Central memory CD8-positive, alpha-beta T cell (primary cell): ENCODE measurements at regions not wholly inside any gene's neighbourhood (a gene's known extent, or its start where the extent isn't known, plus 50 kb on each side); places are given as distances from the start of the nearest gene placed in this dataset.
"Not testable (repeated sequence)": the region's sequence is repeated elsewhere in the genome, so short reads cannot be mapped to it uniquely, and the experiment has no call there.

Experiments
- ATAC-seq: fragments of 150-1000 bp; cut with Tn5 transposase; replicated peaks from 2 replicates; pipeline ENCODE4 v1.10.0; 2022; ENCODE audit warnings: mild to moderate bottlenecking, moderate FRiP score, moderate number of reproducible peaks; ENCODE audit not compliant: poor library complexity, severe bottlenecking; ENCODE audit errors: extremely low read depth
- DNase-seq, 2 donors: peaks; one replicate each; pipeline ENCODE4 v3.0.0; 2021; ENCODE audit warnings: low spot score in 2 of 2
- H3K27ac Mint-ChIP-seq: one replicate; pipeline ENCODE4 v1.8.0; 2022; ENCODE audit warnings: low read depth, mild to moderate bottlenecking, moderate library complexity, mixed read lengths
- H3K27me3 Mint-ChIP-seq: one replicate; pipeline ENCODE4 v1.8.0; 2022; ENCODE audit warnings: mixed read lengths
- H3K36me3 Mint-ChIP-seq: one replicate; pipeline ENCODE4 v1.8.0; 2022; ENCODE audit warnings: mild to moderate bottlenecking, moderate library complexity, mixed read lengths; ENCODE audit not compliant: insufficient read depth
- H3K4me1 Mint-ChIP-seq: one replicate; pipeline ENCODE4 v1.8.0; 2022; ENCODE audit warnings: mixed read lengths
- H3K4me3 Mint-ChIP-seq: one replicate; pipeline ENCODE4 v1.8.0; 2022; ENCODE audit warnings: mild to moderate bottlenecking, moderate library complexity, mixed read lengths
- H3K9me3 Mint-ChIP-seq: one replicate; pipeline ENCODE4 v1.8.0; 2022; ENCODE audit warnings: mixed read lengths

DNA sequence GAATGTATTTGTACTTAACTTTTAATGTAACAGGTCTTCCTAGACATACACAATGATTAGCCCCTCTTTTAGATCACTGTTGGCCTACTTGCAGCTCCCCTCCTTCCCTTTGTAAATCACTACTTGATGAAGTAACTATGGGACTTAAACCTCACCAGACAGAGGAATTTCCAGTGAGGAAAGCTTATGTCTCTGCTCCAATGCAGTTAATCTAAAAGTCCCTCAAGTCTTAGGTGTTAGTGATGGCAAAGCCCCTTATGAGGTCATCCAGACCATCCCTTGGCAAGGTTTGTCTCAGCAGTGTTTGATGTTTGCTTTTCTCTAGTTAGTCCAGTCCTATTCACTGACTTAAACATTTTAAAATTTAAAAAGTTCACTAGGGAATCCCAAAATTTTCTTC lies 877.3 kb upstream of the INTU start:
- no peaks in the 10 kb centered on the region for H3K27me3 Mint-ChIP-seq
- no peak for ATAC-seq
- no peaks in the 10 kb centered on the region for H3K36me3 Mint-ChIP-seq
- peaks cover 8% of the 10 kb centered on the region for H3K9me3 Mint-ChIP-seq
- no peak for DNase-seq
- no peak overlapping the region for H3K4me3 Mint-ChIP-seq
- H3K27ac Mint-ChIP-seq, result no peak overlapping the region
- no peaks in the 10 kb centered on the region for H3K4me1 Mint-ChIP-seq

- H3K27ac Mint-ChIP-seq, result no peak overlapping the region
- DNase-seq, result no peak
- H3K4me3 Mint-ChIP-seq, result no peak overlapping the region
- ATAC-seq, result no peak
- H3K9me3 Mint-ChIP-seq, result peaks cover 8% of the 10 kb centered on the region
- H3K36me3 Mint-ChIP-seq, result no peaks in the 10 kb centered on the region
- no peaks in the 10 kb centered on the region for H3K4me1 Mint-ChIP-seq
- H3K27me3 Mint-ChIP-seq, result no peaks in the 10 kb centered on the region
These were observed 876.5 kb upstream of the INTU start for GRCh38 chr4:126756050-126756829.

DNA sequence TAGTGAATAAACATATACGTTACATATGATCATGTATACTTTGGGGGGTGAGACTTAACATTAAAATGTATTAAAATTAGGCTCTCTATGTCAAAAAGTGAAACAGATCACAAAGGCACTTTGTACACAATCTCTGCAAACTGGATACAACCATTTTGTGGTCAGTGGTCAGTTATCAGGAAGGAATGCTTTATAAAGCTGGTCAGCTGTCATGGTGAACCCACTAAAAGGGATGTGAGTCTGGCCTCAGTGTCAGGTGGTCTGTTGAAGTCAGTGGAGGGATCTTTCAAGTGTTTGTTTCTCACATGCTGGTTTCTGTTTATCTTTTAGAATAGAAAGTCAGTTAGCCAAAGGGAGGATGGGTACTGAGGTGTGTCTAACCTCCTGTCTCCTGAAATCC lies 875.5 kb upstream of the INTU start:
- H3K36me3 Mint-ChIP-seq, result no peaks in the 10 kb centered on the region
- DNase-seq (no peak), ATAC-seq (no peak)
- no peak overlapping the region for H3K4me3 Mint-ChIP-seq
- H3K9me3 Mint-ChIP-seq, result peaks cover 3% of the 10 kb centered on the region
- no peaks in the 10 kb centered on the region for H3K4me1 Mint-ChIP-seq
- no peak overlapping the region for H3K27ac Mint-ChIP-seq
- H3K27me3 Mint-ChIP-seq, result no peaks in the 10 kb centered on the region

- Mint-ChIP-seq H3K4me3 (no peak overlapping the region), H3K4me1 (no peaks in the 10 kb centered on the region), H3K9me3 (peaks cover 5% of the 10 kb centered on the region), H3K27ac (no peak overlapping the region), H3K36me3 (no peaks in the 10 kb centered on the region), H3K27me3 (no peaks in the 10 kb centered on the region)
- DNase-seq (no peak), ATAC-seq (no peak)
These were observed 874.3 kb upstream of the INTU start for GRCh38 chr4:126758493-126758892.

DNA sequence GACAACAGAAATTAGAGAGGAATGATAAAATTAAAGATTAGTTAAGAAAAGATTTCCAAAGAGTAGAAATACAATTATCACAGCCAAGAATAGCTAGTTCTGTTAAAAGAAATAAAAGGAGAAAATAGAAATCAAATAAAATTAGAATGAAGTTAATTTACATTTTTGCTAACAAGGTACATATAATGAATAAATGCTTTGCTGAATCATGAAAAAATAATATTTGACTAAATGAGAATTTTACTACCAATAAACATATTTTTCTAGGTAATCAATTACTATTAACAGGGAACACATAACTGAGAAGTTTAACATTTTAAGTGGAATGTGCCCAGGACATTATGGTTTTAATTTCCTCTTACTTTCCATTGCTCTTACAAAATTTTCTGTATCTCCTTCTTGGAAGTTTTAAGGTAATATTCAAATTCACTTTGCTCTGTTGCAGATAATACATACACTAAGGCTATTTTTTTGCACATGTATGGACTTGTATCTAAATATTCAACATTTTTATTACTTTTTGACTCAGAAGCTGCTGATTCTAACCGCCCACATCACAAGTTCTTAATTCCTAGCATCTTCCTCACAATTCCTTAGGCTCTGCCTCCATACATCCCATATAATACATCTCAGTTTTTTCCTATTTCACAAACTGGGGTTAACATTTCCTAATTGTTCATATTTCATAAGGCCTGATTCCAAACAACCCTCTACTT lies 870.7 kb upstream of the INTU start:
- Mint-ChIP-seq H3K27me3 (no peaks in the 10 kb centered on the region), H3K4me3 (no peak overlapping the region), H3K27ac (no peak overlapping the region), H3K4me1 (no peaks in the 10 kb centered on the region), H3K36me3 (no peaks in the 10 kb centered on the region), H3K9me3 (peaks cover 17% of the 10 kb centered on the region)
- no peak for DNase-seq
- no peak for ATAC-seq

DNA sequence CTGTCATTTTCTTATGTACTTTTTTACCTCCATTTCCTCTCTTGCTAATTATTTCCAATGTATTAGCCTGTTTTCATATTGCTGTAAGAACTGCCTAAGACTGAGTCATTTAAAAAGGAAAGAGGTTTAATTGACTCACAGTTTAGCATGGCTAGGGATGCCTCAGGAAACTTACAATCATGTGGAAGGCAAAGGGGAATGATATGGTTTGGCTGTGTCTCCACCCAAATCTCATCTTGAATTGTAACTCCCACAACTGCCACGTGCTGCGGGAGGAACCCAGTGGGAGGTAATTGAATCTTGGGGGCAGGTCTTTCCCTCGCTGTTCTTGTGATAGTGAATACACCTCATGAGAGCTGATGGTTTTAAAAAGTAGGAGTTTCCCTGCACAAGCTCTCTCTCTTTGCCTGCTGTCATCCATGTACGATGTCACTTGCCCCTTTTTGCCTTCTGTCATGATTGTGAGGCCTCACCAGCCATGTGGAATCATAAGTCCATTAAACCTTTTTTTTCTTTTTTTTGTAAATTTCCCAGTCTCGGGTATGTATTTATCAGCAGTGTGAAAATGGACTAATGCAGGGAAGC lies 870.0 kb upstream of the INTU start:
- no peak overlapping the region for H3K27ac Mint-ChIP-seq
- H3K4me1 Mint-ChIP-seq, result no peaks in the 10 kb centered on the region
- H3K36me3 Mint-ChIP-seq, result no peaks in the 10 kb centered on the region
- no peak overlapping the region for H3K4me3 Mint-ChIP-seq
- no peaks in the 10 kb centered on the region for H3K27me3 Mint-ChIP-seq
- peaks cover 17% of the 10 kb centered on the region for H3K9me3 Mint-ChIP-seq
- ATAC-seq (no peak), DNase-seq (no peak)

DNA sequence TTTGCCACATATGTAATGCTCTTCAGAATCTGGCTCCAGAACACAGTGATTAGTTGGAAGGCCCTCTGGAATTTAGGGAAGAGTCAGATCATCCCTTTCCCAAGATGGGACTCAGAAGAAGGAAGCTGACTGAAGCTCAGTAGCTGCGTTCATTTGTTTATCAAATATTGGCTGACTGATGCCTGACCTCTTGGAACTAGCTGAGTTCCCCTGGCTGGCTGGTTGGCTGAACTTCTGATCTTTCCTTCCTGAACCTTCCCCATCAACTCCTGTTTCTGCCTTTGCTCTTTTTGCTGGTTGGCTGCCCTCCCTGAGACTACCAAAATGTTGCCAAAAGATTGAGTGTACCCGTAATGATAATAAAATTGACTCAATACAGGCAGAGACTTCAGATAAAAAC lies 866.5 kb upstream of the INTU start:
- Mint-ChIP-seq H3K9me3 (peaks cover 17% of the 10 kb centered on the region), H3K36me3 (no peaks in the 10 kb centered on the region), H3K27ac (no peak overlapping the region), H3K4me3 (no peak overlapping the region), H3K4me1 (no peaks in the 10 kb centered on the region), H3K27me3 (no peaks in the 10 kb centered on the region)
- DNase-seq (no peak), ATAC-seq (no peak)

GRCh38 chr4:126768338-126768737 lies 864.4 kb upstream of the INTU start:
- Mint-ChIP-seq H3K36me3 (no peaks in the 10 kb centered on the region), H3K27me3 (no peaks in the 10 kb centered on the region), H3K4me3 (no peak overlapping the region), H3K9me3 (peaks cover 13% of the 10 kb centered on the region), H3K27ac (no peak overlapping the region), H3K4me1 (no peaks in the 10 kb centered on the region)
- no peak for DNase-seq
- ATAC-seq, result no peak

DNA sequence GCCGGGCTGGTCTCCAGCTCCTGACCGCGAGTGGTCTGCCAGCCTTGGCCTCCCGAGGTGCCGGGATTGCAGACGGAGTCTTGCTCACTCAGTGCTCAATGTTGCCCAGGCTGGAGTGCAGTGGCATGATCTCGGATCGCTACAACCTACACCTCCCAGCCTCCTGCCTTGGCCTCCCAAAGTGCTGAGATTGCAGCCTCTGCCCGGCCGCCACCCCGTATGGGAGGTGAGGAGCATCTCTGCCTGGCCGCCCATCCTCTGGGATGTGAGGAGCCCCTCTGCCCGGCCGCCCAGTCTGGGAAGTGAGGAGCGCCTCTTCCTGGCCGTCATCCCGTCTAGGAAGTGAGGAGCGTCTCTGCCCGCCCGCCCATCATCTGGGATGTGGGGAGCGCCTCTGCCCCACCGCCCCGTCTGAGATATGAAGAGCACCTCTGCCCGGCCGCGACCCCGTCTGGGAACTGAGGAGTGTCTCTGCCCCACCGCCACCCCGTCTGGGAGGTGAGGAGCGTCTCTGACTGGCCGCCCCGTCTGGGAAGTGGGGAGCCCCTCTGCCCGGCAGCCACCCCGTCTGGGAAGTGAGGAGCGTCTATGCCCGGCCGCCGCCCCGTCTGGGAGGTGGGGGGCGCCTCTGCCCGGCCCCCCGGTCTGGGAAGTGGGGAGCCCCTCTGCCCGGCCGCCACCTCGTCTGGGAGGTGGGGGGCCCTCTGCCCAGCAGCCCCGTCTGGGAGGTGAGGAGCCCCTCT lies 861.8 kb upstream of the INTU start:
- H3K9me3 Mint-ChIP-seq, result peaks cover 10% of the 10 kb centered on the region
- H3K4me1 Mint-ChIP-seq, DNase-seq, H3K4me3 Mint-ChIP-seq, H3K27me3 Mint-ChIP-seq, H3K36me3 Mint-ChIP-seq, ATAC-seq, H3K27ac Mint-ChIP-seq: not testable (repeated sequence)

DNA sequence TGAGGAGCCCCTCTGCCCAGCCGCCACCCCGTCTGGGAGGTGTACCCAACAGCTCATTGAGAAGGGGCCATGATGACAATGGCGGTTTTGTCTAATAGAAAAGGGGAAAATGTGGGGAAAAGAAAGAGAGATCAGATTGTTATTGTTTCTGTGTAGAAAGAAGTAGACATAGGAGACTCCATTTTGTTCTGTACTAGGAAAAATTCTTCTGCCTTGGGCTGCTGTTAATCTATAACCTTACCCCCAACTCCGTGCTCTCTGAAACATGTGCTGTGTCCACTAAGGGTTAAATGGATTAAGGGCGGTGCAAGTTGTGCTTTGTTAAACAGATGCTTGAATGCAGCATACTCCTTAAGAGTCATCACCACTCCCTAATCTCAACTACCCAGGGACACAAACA lies 861.1 kb upstream of the INTU start:
- DNase-seq, H3K27ac Mint-ChIP-seq, H3K27me3 Mint-ChIP-seq, H3K36me3 Mint-ChIP-seq, H3K4me1 Mint-ChIP-seq, ATAC-seq, H3K4me3 Mint-ChIP-seq: not testable (repeated sequence)
- H3K9me3 Mint-ChIP-seq, result peaks cover 11% of the 10 kb centered on the region

GRCh38 chr4:126772662-126773061 lies 860.1 kb upstream of the INTU start:
- H3K36me3 Mint-ChIP-seq, result no peaks in the 10 kb centered on the region

GRCh38 chr4:126775485-126776106 lies 857.2 kb upstream of the INTU start:
- no peak overlapping the region for H3K4me3 Mint-ChIP-seq
- H3K36me3 Mint-ChIP-seq, result no peaks in the 10 kb centered on the region
- ATAC-seq (no peak), DNase-seq (no peak)
- no peaks in the 10 kb centered on the region for H3K4me1 Mint-ChIP-seq
- no peak overlapping the region for H3K27ac Mint-ChIP-seq
- no peaks in the 10 kb centered on the region for H3K27me3 Mint-ChIP-seq
- peaks cover 15% of the 10 kb centered on the region for H3K9me3 Mint-ChIP-seq

More at GRCh38 chr4:126772662-126773061, 860.1 kb upstream of the INTU start:
- DNase-seq (no peak), ATAC-seq (no peak)
- peaks cover 11% of the 10 kb centered on the region for H3K9me3 Mint-ChIP-seq
- H3K27me3 Mint-ChIP-seq, result no peaks in the 10 kb centered on the region
- no peaks in the 10 kb centered on the region for H3K4me1 Mint-ChIP-seq
- no peak overlapping the region for H3K27ac Mint-ChIP-seq
- H3K4me3 Mint-ChIP-seq, result no peak overlapping the region
